Left cardiac atrium (tissue), 4 donors: ENCODE measurements at regions not wholly inside any gene's neighbourhood (a gene's known extent, or its start where the extent isn't known, plus 50 kb on each side); places are given as distances from the start of the nearest gene placed in this dataset.
"Not testable (repeated sequence)": the region's sequence is repeated elsewhere in the genome, so short reads cannot be mapped to it uniquely, and the experiment has no call there.

Experiments used
- ATAC-seq, 2 donors: fragments of 200-7000 bp; cut with Tn5 transposase; one replicate each; pipeline ENCODE4 v1.9.1; 2020; ENCODE audit warnings: mild to moderate bottlenecking in 2 of 2, moderate library complexity in 2 of 2
- DNase-seq: peaks from one replicate; pipeline ENCODE4 v3.0.0-alpha.2; 2020
- intact Hi-C, 2 donors: fragments of 100-400 bp; cut with DNase I; formaldehyde crosslinking; loops; one replicate each; pipeline versions ENCODE4 v1.14.1 to v1.15.1; 2022 to 2023
- donor health status: DM: no; HTN: yes; CAD: no.
- donor health status: DM: no; HTN: yes; CAD: no; lungs with severe emphysema.
- donor health status: DM: yes; HTN: yes; CAD: no.
- donor health status: Dilated cardiomyopathy.

- intact Hi-C loops, result no loop called here
- DNase-seq (no peak), ATAC-seq (no peak)
Measured at GRCh38 chr7:153397459-153397858, 637.9 kb downstream of the ACTR3B start.

- intact Hi-C loops, result no loop called here
- no peak for DNase-seq
- no peak for ATAC-seq
Measured at GRCh38 chr7:153397906-153398305, 638.4 kb downstream of the ACTR3B start.

- intact Hi-C loops, result no loop called here
- ATAC-seq (no peak), DNase-seq (no peak)
Measured at GRCh38 chr7:153398370-153398769, 638.8 kb downstream of the ACTR3B start.

- intact Hi-C loops, result no loop called here
- no peak for ATAC-seq
- DNase-seq, result no peak
Measured at GRCh38 chr7:153398789-153399553, 639.4 kb downstream of the ACTR3B start.

DNA sequence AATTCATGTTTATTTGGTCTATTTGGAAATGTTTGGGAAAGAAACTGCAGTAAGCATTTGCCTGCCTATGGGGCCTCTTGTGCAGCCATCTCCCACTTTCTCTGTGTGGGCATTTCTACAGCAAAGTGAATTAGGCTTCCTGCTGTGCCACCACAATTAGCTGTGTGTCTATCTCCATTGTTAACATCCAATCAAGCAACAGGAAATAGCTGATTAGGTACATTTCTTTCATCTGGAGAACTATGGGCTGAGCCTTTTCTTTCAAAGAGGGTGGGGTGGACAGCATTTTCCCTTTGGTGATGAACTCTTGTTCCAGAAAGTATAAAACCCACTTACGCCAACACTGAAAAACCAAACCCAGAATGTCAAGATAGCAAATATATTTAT lies 640.0 kb downstream of the ACTR3B start:
- no peak for ATAC-seq
- no peak for DNase-seq
- intact Hi-C loops, result no loop called here

DNA sequence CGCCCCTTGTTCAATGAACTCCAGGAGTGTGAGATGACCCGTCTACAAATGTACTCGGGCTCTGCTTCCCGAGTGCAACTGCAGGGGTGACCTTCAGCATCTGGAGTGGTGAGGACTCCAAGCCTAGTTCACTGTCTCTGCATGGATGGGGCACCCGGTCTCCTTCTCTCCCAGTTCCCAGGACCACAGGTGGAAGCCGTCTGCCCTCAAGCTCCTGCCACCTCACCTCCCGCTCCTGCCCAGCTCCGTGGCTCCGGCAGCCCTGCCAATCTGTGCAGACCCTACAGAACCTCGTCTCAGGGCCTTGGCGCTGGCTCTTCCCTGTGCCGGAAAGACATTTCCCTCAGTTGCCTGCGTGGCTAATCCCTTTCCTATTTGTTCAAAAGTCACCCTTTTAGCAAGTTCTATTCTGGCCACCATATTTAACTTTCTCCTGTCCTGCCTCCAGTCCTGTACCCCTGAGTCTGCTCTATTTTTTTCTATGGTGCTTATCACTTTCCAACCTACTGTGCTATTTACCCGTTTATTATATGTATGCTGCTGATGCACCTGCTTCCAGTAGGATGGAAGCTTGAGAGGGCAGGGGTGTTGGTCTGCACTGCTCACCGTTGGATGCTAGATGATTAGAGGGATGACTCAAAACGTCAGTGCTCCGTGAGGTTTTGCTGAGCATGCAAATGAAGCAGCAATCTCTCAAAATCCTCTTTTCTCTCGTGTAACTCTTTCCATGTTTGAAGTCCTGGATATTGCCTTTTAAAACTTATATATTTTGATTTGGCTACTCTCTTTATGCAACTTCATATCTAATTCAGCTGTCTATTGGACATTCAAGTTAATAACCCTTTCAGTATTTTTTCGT lies 641.4 kb downstream of the ACTR3B start:
- ATAC-seq (no peak), DNase-seq (no peak)
- intact Hi-C loops, result no loop called here

GRCh38 chr7:153401795-153402720 lies 642.5 kb downstream of the ACTR3B start:
- ATAC-seq, result no peak
- DNase-seq, result no peak
- intact Hi-C loops, result no loop called here

DNA sequence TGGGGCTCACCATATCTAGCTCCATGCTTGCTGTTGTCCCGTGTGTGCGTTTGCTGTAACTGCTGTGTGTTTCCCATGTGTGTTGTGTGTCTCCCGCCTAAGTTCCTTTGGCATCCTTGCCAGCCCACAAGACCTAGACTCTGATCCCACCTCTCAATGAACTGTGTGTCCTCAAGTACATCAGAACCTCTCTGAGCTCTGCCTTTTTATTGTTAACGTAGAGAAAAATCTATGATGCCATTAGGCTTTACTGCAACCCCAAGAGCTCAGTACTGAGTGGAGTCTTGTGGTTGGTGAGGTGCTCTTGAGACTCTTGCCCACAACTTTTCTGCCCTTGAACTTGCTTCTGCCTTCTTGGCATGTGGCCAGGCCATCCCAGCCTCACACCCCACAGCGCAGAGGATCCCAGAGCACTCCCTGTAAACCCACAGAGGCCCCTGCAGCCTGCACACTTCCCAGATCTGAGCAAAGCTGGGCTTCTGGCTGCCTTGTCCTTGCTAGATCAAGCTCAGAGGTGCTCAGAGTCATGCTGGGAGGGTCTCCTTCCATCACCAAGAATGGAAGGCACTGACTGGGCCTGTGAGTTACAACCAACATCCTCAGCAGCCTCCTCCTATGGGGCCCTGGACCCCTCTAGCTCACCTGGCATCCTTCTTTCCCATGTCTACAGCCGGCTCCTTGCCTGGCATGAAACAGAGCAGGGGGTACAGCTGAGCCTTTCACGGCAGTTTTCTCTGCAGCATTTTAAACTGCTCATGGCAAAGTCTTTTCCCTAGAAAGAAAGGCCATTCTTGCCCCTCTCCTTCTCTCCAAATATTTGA lies 643.4 kb downstream of the ACTR3B start:
- no peak for ATAC-seq
- no peak for DNase-seq
- intact Hi-C loops, result no loop called here

GRCh38 chr7:153404124-153404523 lies 644.6 kb downstream of the ACTR3B start:
- ATAC-seq, result no peak
- intact Hi-C loops, result no loop called here
- no peak for DNase-seq

- DNase-seq, result no peak
- intact Hi-C loops, result no loop called here
- ATAC-seq, result no peak
Measured at GRCh38 chr7:153404781-153405279, 645.3 kb downstream of the ACTR3B start.

- intact Hi-C loops, result no loop called here
- DNase-seq, result no peak
Measured at GRCh38 chr7:153405704-153406485, 646.3 kb upstream of the DPP6 start.

GRCh38 chr7:153406486-153406872 lies 645.7 kb upstream of the DPP6 start:
- ATAC-seq (no peak), DNase-seq (no peak)
- intact Hi-C loops, result no loop called here

More at GRCh38 chr7:153405704-153406485, 646.3 kb upstream of the DPP6 start:
- no peak for ATAC-seq

DNA sequence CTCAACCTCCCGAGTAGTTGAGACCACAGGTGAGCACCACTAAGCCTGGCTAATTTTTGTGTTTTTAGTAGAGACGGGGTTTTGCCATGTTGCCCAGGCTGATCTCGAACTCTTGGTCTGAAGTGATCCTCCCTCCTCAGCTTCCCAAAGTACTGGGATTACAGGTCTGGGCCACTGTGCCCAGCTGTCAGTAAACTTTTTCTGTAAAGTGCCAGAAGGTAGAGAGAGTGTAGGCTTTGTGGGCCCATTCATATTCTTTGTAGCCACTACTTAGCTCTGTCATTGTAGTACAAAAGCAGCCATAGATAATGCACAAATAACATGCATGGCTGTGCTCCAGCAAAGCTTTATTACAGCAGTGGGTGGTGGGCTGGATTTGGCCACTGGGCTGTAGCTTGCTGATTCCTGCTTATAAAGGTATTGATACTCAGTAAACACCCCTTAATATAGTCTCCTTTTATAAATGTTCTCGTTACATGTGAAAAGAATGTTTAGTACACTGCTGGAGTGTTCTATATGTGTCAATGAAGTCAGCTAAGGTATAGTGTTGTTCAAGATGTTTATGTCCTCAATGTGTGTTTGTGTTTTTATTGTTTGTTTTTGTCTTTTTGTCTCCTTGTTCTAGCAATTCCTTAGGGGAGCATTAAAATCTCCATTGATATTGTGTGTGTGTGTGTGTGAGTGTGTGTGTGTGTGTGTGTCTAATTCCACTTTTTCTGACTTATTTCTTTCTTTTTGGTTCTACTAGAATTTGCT lies 644.7 kb upstream of the DPP6 start:
- no peak for ATAC-seq
- intact Hi-C loops, result no loop called here

DNA sequence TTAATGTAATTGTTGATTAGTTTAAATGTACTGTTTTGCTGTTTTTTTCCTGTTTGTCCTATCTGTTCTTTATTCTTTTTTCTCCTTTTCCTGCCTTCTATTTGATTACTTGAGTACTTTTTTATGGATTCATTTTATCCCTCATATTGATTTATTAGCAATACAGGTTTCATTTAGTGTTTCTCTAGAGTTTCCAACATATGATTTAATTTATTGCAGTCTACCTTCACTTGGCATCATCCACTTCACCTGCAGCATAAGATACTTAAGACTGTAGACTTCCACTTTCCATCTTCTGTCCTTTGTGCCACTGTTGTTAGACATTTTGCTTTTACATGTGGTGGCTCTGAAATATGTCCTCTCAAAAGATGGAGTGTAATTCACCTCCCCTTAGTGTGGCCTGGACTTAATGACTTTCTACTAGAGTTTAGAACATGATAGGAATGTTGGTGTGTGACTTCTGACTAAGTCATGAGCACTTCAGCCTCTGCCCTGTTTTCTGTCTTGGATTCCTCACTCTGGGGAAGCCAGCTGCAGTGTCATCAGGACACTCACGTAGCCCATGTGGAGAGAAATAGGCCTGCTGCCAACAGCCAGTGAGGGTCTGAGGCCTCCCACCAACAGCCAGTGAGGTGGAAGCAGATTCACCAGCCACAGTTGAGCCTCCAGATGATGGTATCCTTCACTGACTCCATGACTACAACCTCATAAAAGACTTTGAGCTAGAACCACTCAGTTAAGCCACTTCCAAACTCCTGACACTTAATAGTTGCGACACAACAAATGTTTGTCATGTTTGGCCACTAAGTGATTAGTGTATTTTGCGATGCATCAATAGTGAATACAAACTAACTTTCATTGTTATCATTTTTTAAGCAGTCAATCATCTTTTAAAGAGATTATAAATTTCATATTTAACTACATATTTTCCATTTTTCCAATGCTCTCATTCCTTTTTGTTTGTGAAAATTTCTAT lies 643.5 kb upstream of the DPP6 start:
- intact Hi-C loops, result no loop called here
- DNase-seq (no peak), ATAC-seq (no peak)

More for the DNA sequence above, 644.7 kb upstream of the DPP6 start:
- no peak for DNase-seq

GRCh38 chr7:153409567-153410342 lies 642.4 kb upstream of the DPP6 start:
- DNase-seq, intact Hi-C loops, ATAC-seq: not testable (repeated sequence)
